IMR-90 (cell line): ENCODE measurements at regions not wholly inside any gene's neighbourhood (a gene's known extent, or its start where the extent isn't known, plus 50 kb on each side); places are given as distances from the start of the nearest gene placed in this dataset.

Experiments used
- ATAC-seq: fragments of 200-7000 bp; cut with Tn5 transposase; 2 replicates; pipeline ENCODE4 v1.9.1; 2020; ENCODE audit warnings: low read depth, mild to moderate bottlenecking, moderate library complexity
- BruUV-seq: library from RNA; stranded (reverse); fragments of 400-500 nt; replicated peaks from 2 replicates; lab custom pipeline; 2021; lab: Mats Ljungman, UMichigan
- CTCF ChIA-PET: fragments of 300-600 bp; formaldehyde crosslinking; extraction: SDS; loops from one replicate; lab custom pipeline; 2021; ENCODE audit warnings: antibody characterized with exemption; lab: Yijun Ruan, JAX
- POLR2A ChIA-PET: fragments of 300-600 bp; sonication (Branson Sonifier 250); formaldehyde crosslinking; loops from one replicate; lab custom pipeline; 2022; ENCODE audit warnings: antibody characterized with exemption; ENCODE audit not compliant: unreplicated experiment; lab: Charles Lee
- DNase-seq: peaks from one replicate; pipeline ENCODE4 v3.0.0; 2013
- H2AFZ ChIP-seq: replicated peaks from 2 replicates; pipeline ENCODE3; 2013; ENCODE audit warnings: low read length, mild to moderate bottlenecking; ENCODE audit not compliant: poor library complexity
- H2AK5ac ChIP-seq: 2 replicates; pipeline ENCODE4 v1.6.1; 2013; ENCODE audit warnings: low read depth, low read length, inconsistent platforms
- H2AK9ac ChIP-seq: replicated peaks from 2 replicates; pipeline ENCODE3; 2013; ENCODE audit warnings: mild to moderate bottlenecking, low read depth, low read length, moderate library complexity; ENCODE audit not compliant: poor library complexity
- H2BK120ac ChIP-seq: 2 replicates; pipeline ENCODE4 v1.6.1; 2013; ENCODE audit warnings: low read depth, low read length, inconsistent platforms
- H2BK15ac ChIP-seq: 3 replicates; pipeline ENCODE4 v1.6.1; 2013; ENCODE audit warnings: low read depth, low read length, inconsistent platforms
- H2BK20ac ChIP-seq: 2 replicates; pipeline ENCODE4 v1.6.1; 2013; ENCODE audit warnings: low read depth, mild to moderate bottlenecking, inconsistent platforms, low read length, moderate library complexity
- H2BK5ac ChIP-seq: 2 replicates; pipeline ENCODE4 v1.6.1; 2013; ENCODE audit warnings: mild to moderate bottlenecking, low read depth, low read length, inconsistent platforms; ENCODE audit not compliant: poor library complexity, severe bottlenecking
- H3K14ac ChIP-seq: replicated peaks from 2 replicates; pipeline ENCODE4 v1.6.1; 2013; ENCODE audit warnings: low read depth, low read length, inconsistent platforms
- H3K18ac ChIP-seq: 2 replicates; pipeline ENCODE4 v1.6.1; 2013; ENCODE audit warnings: low read depth, low read length, control low read depth
- H3K23ac ChIP-seq: 2 replicates; pipeline ENCODE4 v1.6.1; 2013; ENCODE audit warnings: low read depth, low read length, inconsistent platforms
- H3K27ac ChIP-seq: 2 replicates; pipeline ENCODE4 v1.5.1; 2013; ENCODE audit warnings: mild to moderate bottlenecking, control low read depth, low read length; ENCODE audit not compliant: insufficient read depth
- H3K27me3 ChIP-seq: 2 replicates; pipeline ENCODE4 v1.6.1; 2013; ENCODE audit warnings: low read length; ENCODE audit not compliant: control insufficient read depth, insufficient read depth
- H3K36me3 ChIP-seq: 2 replicates; pipeline ENCODE4 v1.6.1; 2013; ENCODE audit warnings: low read length, mixed read lengths; ENCODE audit not compliant: control insufficient read depth, insufficient read depth
- H3K4ac ChIP-seq: 2 replicates; pipeline ENCODE4 v1.6.1; 2013; ENCODE audit warnings: low read depth, low read length, inconsistent platforms
- H3K4me1 ChIP-seq: 2 replicates; pipeline ENCODE4 v1.6.1; 2013; ENCODE audit warnings: low read length, mixed read lengths; ENCODE audit not compliant: control insufficient read depth, insufficient read depth
- H3K4me2 ChIP-seq: 2 replicates; pipeline ENCODE4 v1.6.1; 2013; ENCODE audit warnings: low read depth, mild to moderate bottlenecking, control low read depth, low read length, moderate library complexity
- H3K4me3 ChIP-seq: 2 replicates; pipeline ENCODE4 v1.5.1; 2013; ENCODE audit warnings: low read depth, mild to moderate bottlenecking, control low read depth, low read length, moderate library complexity; ENCODE audit not compliant: insufficient read depth
- H3K56ac ChIP-seq: 2 replicates; pipeline ENCODE4 v1.6.1; 2013; ENCODE audit warnings: low read length, inconsistent platforms; ENCODE audit not compliant: insufficient read depth; ENCODE audit errors: extremely low read depth
- H3K79me1 ChIP-seq, 2 experiments: 2 replicates each; pipeline ENCODE4 v1.6.1; 2013; ENCODE audit warnings: low read length in 2 of 2, inconsistent platforms in 1 of 2, low read depth in 1 of 2
- H3K9ac ChIP-seq: 2 replicates; pipeline ENCODE4 v1.6.1; 2013; ENCODE audit warnings: low read depth, low read length, control low read depth
- H3K9me1 ChIP-seq: 2 replicates; pipeline ENCODE4 v1.6.1; 2013; ENCODE audit warnings: low read length, inconsistent platforms; ENCODE audit not compliant: insufficient read depth
- H3K9me3 ChIP-seq: 2 replicates; pipeline ENCODE4 v1.6.1; 2013; ENCODE audit warnings: low read length; ENCODE audit not compliant: control insufficient read depth, insufficient read depth
- H4K20me1 ChIP-seq: 2 replicates; pipeline ENCODE4 v1.6.1; 2013; ENCODE audit warnings: low read length, inconsistent platforms; ENCODE audit not compliant: insufficient read depth
- H4K5ac ChIP-seq: 2 replicates; pipeline ENCODE4 v1.6.1; 2013; ENCODE audit warnings: mild to moderate bottlenecking, low read depth, low read length, control low read depth
- H4K8ac ChIP-seq, 2 experiments: 2 replicates each; pipeline ENCODE4 v1.6.1; 2013; ENCODE audit warnings: low read depth in 2 of 2, low read length in 2 of 2, control low read depth in 1 of 2, inconsistent platforms in 1 of 2
- H4K91ac ChIP-seq: 2 replicates; pipeline ENCODE4 v1.6.1; 2013; ENCODE audit warnings: low read depth, low read length, inconsistent platforms; ENCODE audit not compliant: insufficient read depth
- BHLHE40 ChIP-seq: fragments of 150-350 bp; IDR thresholded peaks from 2 replicates; pipeline ENCODE4 v1.6.1; 2016; ENCODE audit warnings: mild to moderate bottlenecking, low read depth, low read length
- CEBPB ChIP-seq: IDR thresholded peaks from 2 replicates; pipeline ENCODE4 v1.6.1; 2012; ENCODE audit warnings: low read depth, low read length, improper control_type of control experiment
- CHD1 ChIP-seq: IDR thresholded peaks from 2 replicates; pipeline ENCODE4 v1.6.1; 2012; ENCODE audit warnings: low read depth, low read length, improper control_type of control experiment
- CTCF ChIP-seq: conservative IDR thresholded peaks from 2 replicates; pipeline ENCODE4 v1.5.1; 2012; ENCODE audit warnings: mild to moderate bottlenecking, low read depth, low read length, improper control_type of control experiment
- ELK1 ChIP-seq: fragments of 150-350 bp; IDR thresholded peaks from 2 replicates; pipeline ENCODE4 v1.6.1; 2016; ENCODE audit warnings: low read depth, mild to moderate bottlenecking, low read length, moderate library complexity, borderline replicate concordance
- FOS ChIP-seq: fragments of 150-350 bp; IDR thresholded peaks from 2 replicates; pipeline ENCODE4 v1.6.1; 2016; ENCODE audit warnings: low read depth, low read length
- MAFK ChIP-seq: IDR thresholded peaks from 2 replicates; pipeline ENCODE4 v1.6.1; 2012; ENCODE audit warnings: low read depth, low read length, improper control_type of control experiment
- MAZ ChIP-seq: IDR thresholded peaks from 2 replicates; pipeline ENCODE4 v1.6.1; 2012; ENCODE audit warnings: low read depth, mild to moderate bottlenecking, low read length, improper control_type of control experiment, moderate library complexity, borderline replicate concordance
- MXI1 ChIP-seq: IDR thresholded peaks from 2 replicates; pipeline ENCODE4 v1.6.1; 2012; ENCODE audit warnings: low read depth, mild to moderate bottlenecking, low read length, moderate library complexity, borderline replicate concordance
- NFE2L2 ChIP-seq: fragments of 150-350 bp; IDR thresholded peaks from 2 replicates; pipeline ENCODE4 v1.6.1; 2016; ENCODE audit warnings: low read depth, mild to moderate bottlenecking, low read length
- POLR2A ChIP-seq: IDR thresholded peaks from 2 replicates; pipeline ENCODE4 v1.6.1; 2012; ENCODE audit warnings: mild to moderate bottlenecking, low read depth, low read length
- RAD21 ChIP-seq: IDR thresholded peaks from 2 replicates; pipeline ENCODE4 v1.6.1; 2012; ENCODE audit warnings: low read length, improper control_type of control experiment
- RCOR1 ChIP-seq: IDR thresholded peaks from 2 replicates; pipeline ENCODE4 v1.6.1; 2012; ENCODE audit warnings: mild to moderate bottlenecking, low read length, improper control_type of control experiment; ENCODE audit not compliant: insufficient replicate concordance
- RFX5 ChIP-seq: IDR thresholded peaks from 2 replicates; pipeline ENCODE4 v1.8.0; 2012; ENCODE audit warnings: low read depth, mild to moderate bottlenecking, low read length, moderate library complexity
- SMC3 ChIP-seq: fragments of 150-350 bp; IDR thresholded peaks from 2 replicates; pipeline ENCODE4 v1.6.1; 2016; ENCODE audit warnings: low read depth, mild to moderate bottlenecking, antibody characterized with exemption, low read length, moderate library complexity
- USF2 ChIP-seq: fragments of 150-350 bp; IDR thresholded peaks from 2 replicates; pipeline ENCODE4 v1.6.1; 2017; ENCODE audit warnings: mild to moderate bottlenecking, antibody characterized with exemption, low read length, low read depth
- WGBS, 2 experiments: methylation state at CpG; one replicate each; pipeline versions ENCODE4 v1.1.5 to v1.1.7; 2013; ENCODE audit warnings: missing lambda C conversion rate in 2 of 2; ENCODE audit not compliant: insufficient read length in 1 of 2; ENCODE audit errors: extremely low coverage in 2 of 2; 5-methylcytosine and 5-hydroxymethylcytosine counted together
- dilution Hi-C: fragments of 300-500 bp; cut with HindIII; formaldehyde crosslinking; loops from one replicate; pipeline ENCODE4 v1.14.3; 2018; ENCODE audit warnings: low sequenced_read_pairs; ENCODE audit not compliant: unreplicated experiment
- in situ Hi-C: fragments of 300-500 bp; cut with MboI; formaldehyde crosslinking; loops from 3 replicates; pipeline ENCODE4 v1.14.3; 2019; ENCODE audit warnings: low sequenced_read_pairs, inconsistent platforms, mixed read lengths
- intact Hi-C: fragments of 100-400 bp; cut with micrococcal nuclease; formaldehyde crosslinking; loops from 2 replicates; pipeline ENCODE4 v1.10.0; 2022

- Histone ChIP-seq H4K8ac (no peak overlapping the region), H3K18ac (no peak overlapping the region), H3K9ac (no peak overlapping the region), H3K9me1 (no peaks in the 10 kb centered on the region), H4K5ac (no peak overlapping the region), H3K4me2 (no peak overlapping the region), H3K56ac (no peak overlapping the region), H3K14ac (no peak overlapping the region), H3K27me3 (no peaks in the 10 kb centered on the region), H3K23ac (no peak overlapping the region), H2BK15ac (no peak overlapping the region), H2AK9ac (no peak overlapping the region), H4K91ac (no peak overlapping the region), H2BK20ac (no peak overlapping the region), H3K4me3 (no peak overlapping the region), H3K4me1 (no peaks in the 10 kb centered on the region), H4K20me1 (no peaks in the 10 kb centered on the region), H2BK5ac (no peak overlapping the region), H3K9me3 (no peaks in the 10 kb centered on the region), H3K36me3 (no peaks in the 10 kb centered on the region), H3K4ac (no peak overlapping the region), H2BK120ac (no peak overlapping the region), H3K27ac (no peak overlapping the region), H2AFZ (no peak overlapping the region), H2AK5ac (no peak overlapping the region), H3K79me1 (no peaks in the 10 kb centered on the region)
- in situ Hi-C loops = loop anchor here (25.0 kb wide), 1 partner anchor 215 kb away; no protein-coding TSS in a partner anchor
- ChIA-PET POLR2A (no interaction called here), CTCF (no interaction called here)
- intact Hi-C loops = no loop called here
- TF ChIP-seq NFE2L2 (no peak), RFX5 (no peak), USF2 (no peak), CTCF (no peak), CEBPB (no peak), CHD1 (no peak), SMC3 (no peak), POLR2A (no peak), MAZ (no peak), RAD21 (no peak), ELK1 (no peak), FOS (no peak), BHLHE40 (no peak), MXI1 (no peak), RCOR1 (no peak), MAFK (no peak)
- BruUV-seq = no TSS peak
- DNase-seq (no peak), ATAC-seq (no peak)
- dilution Hi-C loops = no loop called here
- no CpG with 5 or more reads among the region's 4 CpGs for WGBS, 2 experiments
Measured at GRCh38 chr12:125197326-125197725, 132.1 kb downstream of the AACS start.
